OCI-LY7 (cell line): ENCODE measurements at regions not wholly inside any gene's neighbourhood (a gene's known extent, or its start where the extent isn't known, plus 50 kb on each side); places are given as distances from the start of the nearest gene placed in this dataset.

Experiments
- EZH2phosphoT487 ChIP-seq: fragments of 200-600 bp; sonication (generic); IDR thresholded peaks from 2 replicates; pipeline ENCODE4 v1.6.1; 2018; ENCODE audit warnings: low read depth, borderline replicate concordance, mild to moderate bottlenecking, mixed run types, antibody characterized with exemption, low read length, moderate library complexity, mixed read lengths
- TF ChIP-seq, protein P1 (sequence below): fragments of 200-600 bp; sonication (generic); conservative IDR thresholded peaks from 2 replicates; pipeline ENCODE4 v1.5.1; 2014; ENCODE audit warnings: mild to moderate bottlenecking, antibody characterized with exemption, low read length, moderate library complexity, mixed read lengths

DNA sequence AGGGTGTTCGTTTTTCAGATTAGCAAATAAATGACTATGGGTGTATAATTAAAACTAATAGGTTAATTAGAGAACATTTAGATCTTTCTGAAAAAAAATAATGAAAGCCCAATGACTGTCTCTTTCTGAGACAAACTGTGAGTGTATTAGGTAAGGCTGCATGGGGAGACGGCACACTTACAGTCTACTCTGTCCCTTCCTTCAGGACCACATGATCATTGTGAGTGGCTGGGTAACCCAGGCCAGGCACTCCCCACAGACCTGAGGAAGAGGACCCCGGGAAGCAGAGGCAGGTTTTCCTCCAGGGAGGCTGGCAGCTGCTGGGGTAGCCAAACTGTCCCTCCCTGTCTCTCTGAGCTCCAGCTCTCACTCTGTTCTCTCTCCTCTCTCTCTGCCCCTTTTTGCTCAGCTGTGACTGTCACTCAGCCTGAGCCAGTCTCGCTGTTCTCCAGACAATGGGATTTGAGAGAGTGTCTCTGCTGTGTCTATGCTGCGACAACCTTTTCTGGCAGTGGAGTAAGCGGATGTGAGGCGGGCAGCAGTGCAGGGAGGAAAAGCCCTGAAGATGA lies 83.1 kb upstream of the NCAM1 start:
- TF ChIP-seq, protein P1, sequence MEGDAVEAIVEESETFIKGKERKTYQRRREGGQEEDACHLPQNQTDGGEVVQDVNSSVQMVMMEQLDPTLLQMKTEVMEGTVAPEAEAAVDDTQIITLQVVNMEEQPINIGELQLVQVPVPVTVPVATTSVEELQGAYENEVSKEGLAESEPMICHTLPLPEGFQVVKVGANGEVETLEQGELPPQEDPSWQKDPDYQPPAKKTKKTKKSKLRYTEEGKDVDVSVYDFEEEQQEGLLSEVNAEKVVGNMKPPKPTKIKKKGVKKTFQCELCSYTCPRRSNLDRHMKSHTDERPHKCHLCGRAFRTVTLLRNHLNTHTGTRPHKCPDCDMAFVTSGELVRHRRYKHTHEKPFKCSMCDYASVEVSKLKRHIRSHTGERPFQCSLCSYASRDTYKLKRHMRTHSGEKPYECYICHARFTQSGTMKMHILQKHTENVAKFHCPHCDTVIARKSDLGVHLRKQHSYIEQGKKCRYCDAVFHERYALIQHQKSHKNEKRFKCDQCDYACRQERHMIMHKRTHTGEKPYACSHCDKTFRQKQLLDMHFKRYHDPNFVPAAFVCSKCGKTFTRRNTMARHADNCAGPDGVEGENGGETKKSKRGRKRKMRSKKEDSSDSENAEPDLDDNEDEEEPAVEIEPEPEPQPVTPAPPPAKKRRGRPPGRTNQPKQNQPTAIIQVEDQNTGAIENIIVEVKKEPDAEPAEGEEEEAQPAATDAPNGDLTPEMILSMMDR: no peak
- TF ChIP-seq EZH2phosphoT487: no peak
